GM10847 (cell line): ENCODE measurements at regions not wholly inside any gene's neighbourhood (a gene's known extent, or its start where the extent isn't known, plus 50 kb on each side); places are given as distances from the start of the nearest gene placed in this dataset.

Experiments used
- POLR2A ChIP-seq: IDR thresholded peaks from 2 replicates; pipeline ENCODE4 v1.6.1; 2011; ENCODE audit not compliant: insufficient read length; ENCODE audit errors: extremely low read depth

GRCh38 chr13:44231786-44232516 is 141.7 kb upstream of the SERP2 start:
- no peak for TF ChIP-seq POLR2A

GRCh38 chr13:44232774-44233173 is 140.8 kb upstream of the SERP2 start:
- no peak for TF ChIP-seq POLR2A

DNA sequence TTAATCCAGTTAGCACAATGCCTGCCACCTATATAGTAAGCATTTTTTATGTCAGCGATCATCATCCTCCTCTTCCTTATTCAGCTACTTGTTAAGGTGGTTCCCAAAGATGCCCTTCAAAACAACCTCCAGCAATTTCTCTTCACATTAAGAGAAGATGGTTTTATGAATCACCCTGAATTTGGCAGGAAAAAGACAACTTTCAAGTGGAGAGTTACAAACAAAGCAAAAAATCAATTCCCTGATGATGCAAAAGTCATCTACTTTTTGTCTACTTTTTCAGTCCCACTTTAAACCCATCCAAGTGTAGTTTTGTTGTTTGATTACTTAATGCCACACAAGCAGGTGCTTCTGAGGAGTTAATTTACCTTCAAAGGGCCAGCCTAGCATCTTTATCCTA is 139.1 kb upstream of the SERP2 start:
- TF ChIP-seq POLR2A, result no peak

DNA sequence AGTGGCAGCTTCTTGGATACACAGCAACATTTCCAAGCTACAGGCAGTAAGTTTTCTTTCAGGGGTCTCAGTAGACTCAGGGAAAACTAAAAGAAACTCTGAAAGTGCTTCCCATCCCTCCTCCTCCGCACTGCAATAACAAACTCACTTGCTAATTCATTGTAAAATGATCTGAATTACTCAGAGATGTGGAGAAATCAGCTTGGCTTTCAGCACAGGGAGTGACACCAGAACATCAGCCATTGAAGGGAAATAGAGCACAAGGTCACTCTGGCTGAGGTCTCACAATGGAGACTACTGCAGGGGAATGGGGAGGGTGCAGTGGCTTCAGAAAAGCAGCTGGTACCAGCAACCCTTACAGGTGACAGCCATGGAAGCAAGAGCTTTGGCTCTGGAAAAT is 137.3 kb upstream of the SERP2 start:
- TF ChIP-seq POLR2A, result no peak

DNA sequence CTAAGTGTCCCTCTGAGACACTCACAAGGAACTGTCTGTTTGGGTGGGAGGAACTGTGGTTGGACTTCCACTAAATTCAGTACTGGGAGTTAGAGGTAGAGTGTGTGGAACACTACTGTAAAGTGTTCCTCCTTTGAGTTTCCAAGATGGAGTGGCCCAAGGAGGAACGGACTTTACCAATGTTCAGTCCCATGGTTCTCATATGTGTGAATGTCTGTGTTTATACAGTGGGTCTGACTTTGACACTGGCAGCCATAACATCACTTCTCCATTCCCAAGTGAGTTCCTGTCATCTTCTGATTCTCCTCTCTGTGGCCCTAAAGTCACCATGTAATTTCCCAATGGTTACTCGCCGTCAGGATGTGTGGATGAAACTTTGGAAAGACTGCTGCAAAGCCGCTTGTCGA is 136.8 kb upstream of the SERP2 start:
- no peak for TF ChIP-seq POLR2A

DNA sequence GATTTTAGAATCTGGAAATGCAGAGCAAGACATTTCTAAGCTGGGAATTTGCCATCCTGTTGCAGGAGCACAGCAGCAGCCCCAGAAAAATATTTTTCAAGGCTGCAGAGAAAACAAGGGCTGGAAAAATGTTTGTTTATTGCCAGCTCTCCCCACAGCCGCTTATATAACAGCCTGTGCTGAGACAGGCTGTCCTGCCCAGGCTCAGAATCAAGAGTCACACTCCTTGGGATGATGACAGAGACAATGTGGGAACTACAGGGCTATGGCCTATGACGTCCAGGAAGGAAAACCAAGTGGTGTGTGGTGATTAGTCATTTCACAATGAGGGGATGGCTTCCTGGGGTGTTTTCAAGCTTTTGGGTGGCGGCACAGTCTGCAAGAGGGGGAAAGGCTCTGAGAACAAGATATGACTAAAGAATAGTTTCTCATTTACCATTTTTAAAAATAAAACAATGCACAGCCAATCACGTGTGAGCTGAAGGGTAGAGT is 136.3 kb upstream of the SERP2 start:
- TF ChIP-seq POLR2A, result no peak

DNA sequence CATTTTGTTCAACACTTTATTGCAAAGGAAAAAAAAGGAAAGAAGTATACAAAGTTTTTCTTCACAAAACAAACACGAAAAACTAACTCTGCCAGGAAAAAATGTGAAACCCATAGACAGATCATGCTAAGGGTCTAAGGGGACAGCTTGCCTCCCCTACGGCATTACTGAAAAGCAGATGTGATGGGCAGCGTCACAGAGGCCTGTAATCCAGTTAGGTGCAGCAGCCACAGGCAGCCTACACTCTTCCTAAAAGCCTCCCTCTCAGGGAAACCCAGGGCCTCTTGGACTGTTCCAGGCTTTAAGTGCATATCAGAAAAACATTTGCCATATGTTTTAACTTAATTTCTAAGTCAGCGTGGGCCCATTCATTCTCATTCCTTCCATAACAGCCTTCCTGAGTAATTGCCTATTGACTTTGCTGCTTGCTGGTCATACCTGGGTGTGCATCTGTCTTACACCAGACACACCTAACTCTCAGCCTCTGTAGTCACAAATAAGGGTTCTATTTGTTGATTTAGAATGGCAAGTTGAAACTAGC is 135.7 kb upstream of the SERP2 start:
- no peak for TF ChIP-seq POLR2A

DNA sequence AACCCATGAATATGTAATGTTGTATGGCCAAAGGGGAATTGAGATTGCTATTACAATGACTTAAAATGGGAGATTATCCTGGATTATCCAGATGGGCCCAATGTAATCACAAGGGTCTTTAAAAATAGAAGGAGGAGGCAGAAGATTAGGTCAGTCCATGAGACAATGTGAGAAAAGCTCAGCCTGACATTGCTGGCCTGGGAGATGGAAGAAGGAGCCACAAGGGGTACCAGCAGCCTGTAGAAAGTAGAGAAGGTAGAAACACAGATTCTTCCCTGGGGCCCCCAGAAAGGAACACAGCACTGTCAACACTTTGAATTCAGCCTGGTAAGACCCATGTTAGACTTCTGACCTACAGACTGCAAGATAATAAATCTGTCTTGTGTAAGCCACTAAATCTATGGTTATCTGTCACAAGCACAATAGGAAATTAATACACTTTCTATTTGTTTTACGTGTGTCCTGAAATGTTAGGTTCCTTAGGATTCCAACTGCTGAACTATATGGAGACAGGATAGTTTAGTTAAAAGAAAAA is 132.9 kb upstream of the SERP2 start:
- no peak for TF ChIP-seq POLR2A

GRCh38 chr13:44241638-44242037 is 132.0 kb upstream of the SERP2 start:
- no peak for TF ChIP-seq POLR2A

DNA sequence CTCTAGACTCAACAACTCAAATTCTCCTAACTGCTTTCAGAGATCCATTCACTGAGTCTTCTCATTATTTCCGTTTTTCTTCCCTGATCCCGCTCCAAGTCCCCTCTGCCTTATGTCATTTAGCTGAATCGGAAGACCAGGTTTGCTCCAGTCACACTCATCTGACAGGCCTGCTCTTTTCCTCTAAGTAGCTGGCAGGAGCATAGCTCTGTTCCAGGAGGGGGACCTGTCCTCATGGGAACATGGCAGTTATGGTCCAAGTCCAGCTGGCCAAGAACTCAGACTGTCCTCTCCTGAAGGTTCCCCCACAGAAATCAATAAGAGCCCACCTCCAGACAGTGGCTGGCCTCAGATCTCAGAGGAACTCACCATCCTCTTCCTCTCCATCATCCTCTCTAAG is 130.9 kb upstream of the SERP2 start:
- no peak for TF ChIP-seq POLR2A

GRCh38 chr13:44243198-44243857 is 130.3 kb upstream of the SERP2 start:
- no peak for TF ChIP-seq POLR2A

DNA sequence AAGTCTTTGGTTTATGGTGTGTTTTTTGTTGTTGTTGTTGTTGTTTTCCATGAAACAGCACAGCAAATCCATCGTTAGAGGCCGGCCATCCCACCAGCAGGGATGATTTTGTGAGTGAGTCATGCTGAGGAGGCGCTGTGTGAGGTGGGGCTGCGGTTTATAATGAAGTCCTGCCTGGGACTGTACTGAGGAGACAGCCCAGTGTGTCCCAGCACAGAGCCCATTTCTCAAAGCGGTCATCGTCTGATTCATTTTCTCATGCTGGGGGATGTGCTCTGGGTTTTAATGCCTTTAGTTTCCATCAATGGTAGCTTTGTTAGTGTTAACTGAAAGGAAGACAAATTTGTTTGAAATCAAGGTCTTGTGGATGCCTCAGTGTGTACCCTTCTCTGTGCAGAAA is 129.3 kb upstream of the SERP2 start:
- no peak for TF ChIP-seq POLR2A

DNA sequence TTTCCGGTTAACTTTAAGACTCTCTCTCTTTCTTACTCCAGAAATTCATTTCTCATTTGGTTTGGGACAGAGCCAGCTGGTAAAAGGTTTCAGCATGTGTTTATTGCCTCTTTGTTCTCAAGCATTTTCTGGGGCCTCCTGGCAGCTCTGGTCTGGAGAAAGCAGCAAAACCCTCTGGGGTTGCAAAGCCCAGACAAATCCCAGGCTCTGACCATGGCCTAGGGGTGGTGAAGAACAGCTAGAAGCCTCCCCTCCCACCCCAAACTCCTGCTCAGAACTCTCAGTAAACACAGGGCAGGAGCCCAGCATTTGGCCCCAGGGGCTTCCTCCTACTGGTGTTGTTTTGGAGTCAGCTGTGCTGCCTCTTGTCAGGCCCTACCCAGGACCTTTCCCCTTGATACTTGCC is 124.2 kb upstream of the SERP2 start:
- no peak for TF ChIP-seq POLR2A

DNA sequence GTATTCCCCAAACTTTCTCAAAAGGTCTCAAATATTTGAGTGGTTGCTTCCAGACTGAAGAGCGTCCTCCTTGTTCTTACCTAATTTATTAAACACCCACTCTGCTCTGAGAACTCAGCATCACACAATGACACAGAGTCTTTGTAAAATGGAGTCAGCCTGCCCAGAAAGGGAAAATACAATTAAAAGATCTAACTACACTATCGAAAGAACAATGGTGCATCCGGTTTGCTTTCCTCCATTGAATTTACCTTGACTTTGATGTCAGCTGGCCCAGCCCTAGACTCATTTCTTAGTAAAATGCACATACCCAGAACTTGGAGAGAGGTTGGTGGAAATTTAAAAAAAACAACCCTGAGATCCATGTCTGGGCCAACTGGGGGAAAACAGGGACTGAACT is 120.7 kb upstream of the SERP2 start:
- no peak for TF ChIP-seq POLR2A

DNA sequence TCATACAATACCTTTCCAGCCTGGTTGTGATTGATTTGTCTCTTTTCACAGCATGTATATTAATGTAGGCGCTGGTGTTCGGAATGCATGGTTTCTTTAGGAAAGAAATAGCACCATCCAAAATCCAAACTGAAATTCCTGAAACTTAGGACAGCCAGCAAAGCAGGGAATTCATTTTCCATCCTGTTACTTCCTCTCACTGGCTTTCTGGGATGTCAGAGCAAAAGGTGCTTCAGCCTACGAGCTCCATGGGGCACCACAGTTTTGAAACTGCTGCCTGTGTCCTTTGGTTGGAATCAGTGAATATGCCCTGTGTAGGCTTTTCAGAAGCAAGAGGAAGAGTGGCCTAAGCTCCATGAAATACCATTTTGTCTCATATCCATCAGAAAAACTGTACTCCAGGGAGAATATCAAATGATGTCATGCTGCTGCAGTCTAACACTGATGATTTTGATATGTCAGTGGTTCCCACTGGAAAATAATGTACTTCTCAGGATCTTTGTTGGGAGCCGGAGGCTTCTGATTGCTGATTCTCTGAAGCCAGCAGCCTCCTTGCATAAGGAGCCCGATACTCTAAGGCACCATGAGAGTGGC is 117.8 kb upstream of the SERP2 start:
- TF ChIP-seq POLR2A, result no peak

DNA sequence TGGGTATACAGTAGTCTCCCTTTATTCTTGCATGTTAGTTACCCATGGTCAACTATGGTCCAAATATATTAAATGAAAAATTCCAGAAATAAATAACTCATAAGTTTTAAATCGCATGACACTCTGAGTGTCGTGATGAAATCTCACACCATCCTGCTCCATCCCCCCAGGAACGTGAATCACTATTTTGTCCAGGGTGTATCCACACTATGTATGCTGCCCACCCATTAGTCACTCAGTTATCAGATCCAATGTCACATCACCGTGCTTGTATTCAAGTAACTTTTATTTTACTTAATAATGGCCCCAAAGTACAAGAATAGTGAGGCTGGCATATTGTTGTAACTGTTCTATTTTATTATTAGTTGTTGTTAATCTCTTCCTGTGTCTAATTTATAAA is 115.8 kb upstream of the SERP2 start:
- TF ChIP-seq POLR2A, result no peak
